ENCODE measurements at regions not wholly inside any gene's neighbourhood (a gene's known extent, or its start where the extent isn't known, plus 50 kb on each side); places are given as distances from the start of the nearest gene placed in this dataset.
"Not testable (repeated sequence)": the region's sequence is repeated elsewhere in the genome, so short reads cannot be mapped to it uniquely, and the experiment has no call there.

- no peak for DNase-seq
These were observed 409.1 kb upstream of the TENM3 start for GRCh38 chr4:181834071-181834470.

GRCh38 chr4:181835348-181835747, 407.9 kb upstream of the TENM3 start:
- no peak for DNase-seq

GRCh38 chr4:181838253-181838652, 404.9 kb upstream of the TENM3 start:
- DNase-seq, result no peak

GRCh38 chr4:181843797-181844196, 399.4 kb upstream of the TENM3 start:
- DNase-seq, result not testable (repeated sequence)

- DNase-seq, result no peak
These were observed 397.6 kb upstream of the TENM3 start for GRCh38 chr4:181845617-181846016.

GRCh38 chr4:181846934-181847333, 396.3 kb upstream of the TENM3 start:
- no peak for DNase-seq

GRCh38 chr4:181848357-181848756, 394.8 kb upstream of the TENM3 start:
- DNase-seq, result no peak

GRCh38 chr4:181849472-181849871, 393.7 kb upstream of the TENM3 start:
- no peak for DNase-seq

GRCh38 chr4:181853881-181854511, 389.2 kb upstream of the TENM3 start:
- DNase-seq, result no peak

GRCh38 chr4:181855307-181855706, 387.9 kb upstream of the TENM3 start:
- no peak for DNase-seq

- not testable (repeated sequence) for DNase-seq
These were observed 385.7 kb upstream of the TENM3 start for GRCh38 chr4:181857471-181857870.

GRCh38 chr4:181858741-181859140, 384.5 kb upstream of the TENM3 start:
- no peak for DNase-seq

- DNase-seq, result no peak
These were observed 383.8 kb upstream of the TENM3 start for GRCh38 chr4:181859439-181859838.

- DNase-seq, result no peak
These were observed 383.0 kb upstream of the TENM3 start for GRCh38 chr4:181860157-181860556.

GRCh38 chr4:181860668-181861067, 382.5 kb upstream of the TENM3 start:
- no peak for DNase-seq

GRCh38 chr4:181863856-181864255, 379.3 kb upstream of the TENM3 start:
- DNase-seq, result no peak

GRCh38 chr4:181870326-181870725, 372.9 kb upstream of the TENM3 start:
- DNase-seq, result no peak

- DNase-seq, result no peak
These were observed 368.6 kb upstream of the TENM3 start for GRCh38 chr4:181874602-181875001.

GRCh38 chr4:181877329-181877848, 365.8 kb upstream of the TENM3 start:
- DNase-seq, result no peak

- no peak for DNase-seq
These were observed 353.2 kb upstream of the TENM3 start for GRCh38 chr4:181890031-181890430.

GRCh38 chr4:181890911-181891310, 352.3 kb upstream of the TENM3 start:
- no peak for DNase-seq

- DNase-seq, result no peak
These were observed 346.6 kb upstream of the TENM3 start for GRCh38 chr4:181896614-181897013.

GRCh38 chr4:181897935-181898334, 345.3 kb upstream of the TENM3 start:
- DNase-seq, result no peak

GRCh38 chr4:181902404-181902803, 340.8 kb upstream of the TENM3 start:
- DNase-seq, result not testable (repeated sequence)

GRCh38 chr4:181905708-181906107, 337.5 kb upstream of the TENM3 start:
- DNase-seq, result no peak
